ENCODE measurements at regions not wholly inside any gene's neighbourhood (a gene's known extent, or its start where the extent isn't known, plus 50 kb on each side); places are given as distances from the start of the nearest gene placed in this dataset.

- no peak for DNase-seq
- no peaks in the 10 kb centered on the region for H4K20me1 ChIP-seq (ENCODE audit: low read length)
- H3K36me3 ChIP-seq (ENCODE audit: low read depth, low read length), result no peaks in the 10 kb centered on the region
- no peaks in the 10 kb centered on the region for H3K79me2 ChIP-seq (ENCODE audit: low read length)
- CTCF ChIA-PET, result no interaction called here
- 0 out of 2 replicates have a peak, but pooled peaks cover 9% of the 10 kb centered on the region for H3K27me3 ChIP-seq (ENCODE audit: low read length)
- POLR2A ChIA-PET (ENCODE audit: unreplicated experiment), result no interaction called here
- H3F3A ChIP-seq (ENCODE audit: low read length, unreplicated experiment), result no peaks in the 10 kb centered on the region
- H2AFZ ChIP-seq (ENCODE audit: low read length), result no peak overlapping the region
- TF ChIP-seq CTCF (conservative IDR thresholded peaks at IDR 0.05; ENCODE audit: low read depth, low read length), result no peak
- no peak for TF ChIP-seq EZH2phosphoT487 (IDR thresholded peaks at IDR 0.05; ENCODE audit: borderline replicate concordance, low read length)
- no peak for TF ChIP-seq EZH2 (IDR thresholded peaks at IDR 0.05; ENCODE audit: low read length, unreplicated experiment)
- H3K4me3 ChIP-seq (ENCODE audit: low read length), result no peak overlapping the region
- intact Hi-C loops (cut with micrococcal nuclease), result no loop called here
- H3K9ac ChIP-seq (ENCODE audit: low read length), result no peak overlapping the region
- no peaks in the 10 kb centered on the region for H3K9me2 ChIP-seq (replicated peaks; ENCODE audit: low read length)
- BruUV-seq (replicated peaks), result no TSS peak
- no peak overlapping the region for H3K4me2 ChIP-seq (ENCODE audit: low read length)
- no peak for ATAC-seq
- H3K27ac ChIP-seq (ENCODE audit: low read length), result no peak overlapping the region
- 0 out of 2 replicates have a peak, but pooled peaks cover 4% of the 10 kb centered on the region for H3K9me3 ChIP-seq (ENCODE audit: low read length)
- no peaks in the 10 kb centered on the region for H3K4me1 ChIP-seq (ENCODE audit: insufficient read depth, low read length)
Observed at GRCh38 chr11:92440701-92441442, 216.3 kb downstream of the FAT3 start.

- H2AFZ ChIP-seq (ENCODE audit: low read length), result no peak overlapping the region
- 0 out of 2 replicates have a peak, but pooled peaks cover 9% of the 10 kb centered on the region for H3K27me3 ChIP-seq (ENCODE audit: low read length)
- H3K4me1 ChIP-seq (ENCODE audit: insufficient read depth, low read length), result no peaks in the 10 kb centered on the region
- intact Hi-C loops (cut with micrococcal nuclease), result no loop called here
- no peak overlapping the region for H3K4me3 ChIP-seq (ENCODE audit: low read length)
- ChIA-PET CTCF (no interaction called here), POLR2A (ENCODE audit: unreplicated experiment) (no interaction called here)
- TF ChIP-seq EZH2phosphoT487 (IDR thresholded peaks at IDR 0.05; ENCODE audit: borderline replicate concordance, low read length) (no peak), CTCF (conservative IDR thresholded peaks at IDR 0.05; ENCODE audit: low read depth, low read length) (no peak), EZH2 (IDR thresholded peaks at IDR 0.05; ENCODE audit: low read length, unreplicated experiment) (no peak)
- DNase-seq, result no peak
- H3K9ac ChIP-seq (ENCODE audit: low read length), result no peak overlapping the region
- H3F3A ChIP-seq (ENCODE audit: low read length, unreplicated experiment), result no peaks in the 10 kb centered on the region
- no peaks in the 10 kb centered on the region for H3K9me2 ChIP-seq (replicated peaks; ENCODE audit: low read length)
- H3K4me2 ChIP-seq (ENCODE audit: low read length), result no peak overlapping the region
- H3K27ac ChIP-seq (ENCODE audit: low read length), result no peak overlapping the region
- 0 out of 2 replicates have a peak, but pooled peaks cover 4% of the 10 kb centered on the region for H3K9me3 ChIP-seq (ENCODE audit: low read length)
- H3K79me2 ChIP-seq (ENCODE audit: low read length), result no peaks in the 10 kb centered on the region
- no peaks in the 10 kb centered on the region for H3K36me3 ChIP-seq (ENCODE audit: low read depth, low read length)
- BruUV-seq (replicated peaks), result no TSS peak
- no peaks in the 10 kb centered on the region for H4K20me1 ChIP-seq (ENCODE audit: low read length)
- no peak for ATAC-seq
Observed at GRCh38 chr11:92441443-92441726, 216.8 kb downstream of the FAT3 start.

GRCh38 chr11:92443199-92443598 lies 218.6 kb downstream of the FAT3 start:
- POLR2A ChIA-PET (ENCODE audit: unreplicated experiment), result no interaction called here
- no peaks in the 10 kb centered on the region for H4K20me1 ChIP-seq (ENCODE audit: low read length)
- no peak overlapping the region for H3K4me3 ChIP-seq (ENCODE audit: low read length)
- intact Hi-C loops (cut with micrococcal nuclease), result no loop called here
- TF ChIP-seq EZH2phosphoT487 (IDR thresholded peaks at IDR 0.05; ENCODE audit: borderline replicate concordance, low read length) (no peak), CTCF (conservative IDR thresholded peaks at IDR 0.05; ENCODE audit: low read depth, low read length) (no peak), EZH2 (IDR thresholded peaks at IDR 0.05; ENCODE audit: low read length, unreplicated experiment) (no peak)
- no peaks in the 10 kb centered on the region for H3F3A ChIP-seq (ENCODE audit: low read length, unreplicated experiment)
- 0 out of 2 replicates have a peak, but pooled peaks cover 4% of the 10 kb centered on the region for H3K9me3 ChIP-seq (ENCODE audit: low read length)
- 0 out of 2 replicates have a peak, but pooled peaks cover 9% of the 10 kb centered on the region for H3K27me3 ChIP-seq (ENCODE audit: low read length)
- no TSS peak for BruUV-seq (replicated peaks)
- H2AFZ ChIP-seq (ENCODE audit: low read length), result no peak overlapping the region
- H3K27ac ChIP-seq (ENCODE audit: low read length), result no peak overlapping the region
- DNase-seq (no peak), ATAC-seq (no peak)
- no peaks in the 10 kb centered on the region for H3K36me3 ChIP-seq (ENCODE audit: low read depth, low read length)
- no peaks in the 10 kb centered on the region for H3K4me1 ChIP-seq (ENCODE audit: insufficient read depth, low read length)
- H3K79me2 ChIP-seq (ENCODE audit: low read length), result no peaks in the 10 kb centered on the region
- CTCF ChIA-PET, result no interaction called here
- H3K9ac ChIP-seq (ENCODE audit: low read length), result no peak overlapping the region
- no peak overlapping the region for H3K4me2 ChIP-seq (ENCODE audit: low read length)
- no peaks in the 10 kb centered on the region for H3K9me2 ChIP-seq (replicated peaks; ENCODE audit: low read length)
